K562 (cell line): ENCODE measurements at regions not wholly inside any gene's neighbourhood (a gene's known extent, or its start where the extent isn't known, plus 50 kb on each side); places are given as distances from the start of the nearest gene placed in this dataset.

Experiments used
- ATAC-seq: fragments of 200-7000 bp; cut with Tn5 transposase; 3 replicates; pipeline ENCODE4 v1.9.1; 2020; ENCODE audit warnings: moderate library complexity
- BruUV-seq: library from RNA; stranded (reverse); fragments of 400-500 nt; replicated peaks from 2 replicates; lab custom pipeline; 2021; lab: Mats Ljungman, UMichigan
- CTCF ChIA-PET: fragments of 300-600 bp; formaldehyde crosslinking; extraction: SDS; loops from one replicate; lab custom pipeline; 2021; ENCODE audit warnings: low intra/inter-chr PET ratio; lab: Yijun Ruan, JAX
- POLR2A ChIA-PET: fragments of 300-600, 350-650 bp; sonication (Branson Sonifier 250); formaldehyde crosslinking; extraction: SDS; loops from one replicate; lab custom pipeline; 2021; ENCODE audit warnings: antibody characterized with exemption, inconsistent platforms; lab: Yijun Ruan, JAX
- DNase-seq, 4 experiments: peaks; one replicate each; pipeline versions ENCODE4 v3.0.0 to v3.0.0-alpha.2; 2011 to 2018; ENCODE audit warnings: low spot score in 3 of 4, mixed read lengths in 3 of 4; ENCODE audit errors: extremely low read depth in 1 of 4
- FAIRE-seq: peaks from 2 replicates; lab custom pipeline; 2011; peaks lifted over from hg19 to GRCh38; lab: Jason Lieb, UNC
- H2AFZ ChIP-seq: 2 replicates; pipeline ENCODE4 v1.6.0; 2011; ENCODE audit warnings: low read depth, low read length, control low read depth, inconsistent platforms
- H3K27ac ChIP-seq: fragments of 200-600 bp; 3 replicates; pipeline ENCODE4 v1.8.0; 2011; ENCODE audit warnings: low read depth, mild to moderate bottlenecking, control low read depth, inconsistent platforms, low read length, moderate library complexity, mixed read lengths; ENCODE audit errors: extremely low read depth
- H3K27me3 ChIP-seq, 2 experiments: fragments of 300-600 bp in 1 of 2; 2 replicates in 1 of 2; 3 replicates in 1 of 2; pipeline versions ENCODE4 v1.6.0 to v1.8.0; 2011; ENCODE audit warnings: inconsistent platforms in 2 of 2, low read length in 2 of 2, mild to moderate bottlenecking in 1 of 2, mixed read lengths in 1 of 2, moderate library complexity in 1 of 2; ENCODE audit not compliant: control insufficient read depth in 2 of 2, insufficient read depth in 2 of 2
- H3K36me3 ChIP-seq: fragments of 300-600 bp; 3 replicates; pipeline ENCODE4 v1.8.0; 2011; ENCODE audit warnings: mild to moderate bottlenecking, low read length, inconsistent platforms; ENCODE audit not compliant: control insufficient read depth, insufficient read depth
- H3K4me1 ChIP-seq, 2 experiments: fragments of 200-600 bp in 1 of 2; replicated peaks in 1 of 2; 2 replicates in 1 of 2; 3 replicates in 1 of 2; pipeline versions ENCODE4 v1.5.1 to v1.8.0; 2011; ENCODE audit warnings: inconsistent platforms in 2 of 2, low read length in 2 of 2, mild to moderate bottlenecking in 1 of 2, mixed read lengths in 1 of 2, moderate library complexity in 1 of 2; ENCODE audit not compliant: control insufficient read depth in 2 of 2, insufficient read depth in 2 of 2
- H3K4me2 ChIP-seq: 2 replicates; pipeline ENCODE4 v1.6.1; 2011; ENCODE audit warnings: low read length, control low read depth, inconsistent platforms, mixed read lengths; ENCODE audit not compliant: insufficient read depth
- H3K4me3 ChIP-seq: fragments of 200-600 bp; sonication (generic), shearing (Covaris generic); 2 replicates; pipeline ENCODE4 v1.5.1; 2016; ENCODE audit warnings: control low read depth, inconsistent platforms
- H3K79me2 ChIP-seq: fragments of 200-600 bp; 3 replicates; pipeline ENCODE4 v1.8.0; 2011; ENCODE audit warnings: low read length, inconsistent platforms; ENCODE audit not compliant: control insufficient read depth, insufficient read depth
- H3K9ac ChIP-seq, 2 experiments: 2 replicates each; pipeline versions ENCODE4 v1.6.0 to v1.6.1; 2011; ENCODE audit warnings: low read depth in 2 of 2, low read length in 2 of 2, control low read depth in 1 of 2, inconsistent platforms in 1 of 2, mild to moderate bottlenecking in 1 of 2, mixed read lengths in 1 of 2; ENCODE audit not compliant: insufficient read depth in 1 of 2
- H3K9me1 ChIP-seq: one replicate; pipeline ENCODE4 v1.6.0; 2011; ENCODE audit warnings: inconsistent platforms, mild to moderate bottlenecking, low read length, moderate library complexity; ENCODE audit not compliant: control insufficient read depth, insufficient read depth
- H3K9me3 ChIP-seq: replicated peaks from 2 replicates; pipeline ENCODE4 v1.5.1; 2011; ENCODE audit warnings: low read depth, low read length, inconsistent platforms; ENCODE audit not compliant: control insufficient read depth, insufficient read depth
- H4K20me1 ChIP-seq: replicated peaks from 2 replicates; pipeline ENCODE4 v1.6.1; 2011; ENCODE audit warnings: low read length, inconsistent platforms, mixed read lengths; ENCODE audit not compliant: control insufficient read depth, insufficient read depth
- ATF7 ChIP-seq: fragments of 450-650 bp; IDR thresholded peaks from 2 replicates; pipeline ENCODE4 v1.7.1; 2014; ENCODE audit warnings: mild to moderate bottlenecking, moderate library complexity
- E2F8 ChIP-seq: fragments of 450-650 bp; IDR thresholded peaks from 2 replicates; pipeline ENCODE4 v1.7.1; 2018; ENCODE audit warnings: mild to moderate bottlenecking, low read depth; ENCODE audit not compliant: partially characterized antibody
- IRF2 ChIP-seq: sonication (generic); formaldehyde crosslinking; IDR thresholded peaks from 2 replicates; pipeline ENCODE4 v1.8.1; 2022; ENCODE audit warnings: mild to moderate bottlenecking, missing genetic modification reagents
- REST ChIP-seq, 2 experiments: fragments of 450-650 bp; formaldehyde crosslinking in 1 of 2; IDR thresholded peaks; 2 replicates each; pipeline versions ENCODE4 v1.4.0 to v1.6.1; 2014 to 2020; ENCODE audit warnings: mild to moderate bottlenecking in 2 of 2, borderline replicate concordance in 1 of 2, low read depth in 1 of 2
- SIN3A ChIP-seq, 2 experiments: fragments of 150-350 bp in 1 of 2; IDR thresholded peaks; 2 replicates each; pipeline ENCODE4 v1.6.1; 2011 to 2016; ENCODE audit warnings: borderline replicate concordance in 2 of 2, low read depth in 2 of 2, low read length in 2 of 2, mild to moderate bottlenecking in 2 of 2, moderate library complexity in 2 of 2; ENCODE audit not compliant: control insufficient read depth in 1 of 2
- STAG1 ChIP-seq: sonication (generic); formaldehyde crosslinking; IDR thresholded peaks from 2 replicates; pipeline ENCODE4 v1.5.0; 2020; ENCODE audit warnings: missing genetic modification reagents, borderline replicate concordance
- U2AF2 ChIP-seq: fragments of 200-400 bp; formaldehyde crosslinking; optimal IDR thresholded peaks from 2 replicates; pipeline ENCODE3; 2017; ENCODE audit warnings: low read depth, mild to moderate bottlenecking, low read length
- ZKSCAN1 ChIP-seq: fragments of 150-350 bp; IDR thresholded peaks from 2 replicates; pipeline ENCODE4 v1.6.1; 2016; ENCODE audit warnings: low read depth, low read length
- WGBS: fragments of 100-300 bp; shearing (Covaris generic); methylation state at CpG from one replicate; pipeline ENCODE4 v1.1.6; 2016; ENCODE audit warnings: low coverage, mixed read lengths; ENCODE audit not compliant: insufficient coverage; ENCODE audit errors: missing lambda C conversion rate; 5-methylcytosine and 5-hydroxymethylcytosine counted together
- in situ Hi-C: fragments of 300-500 bp; cut with MboI; formaldehyde crosslinking; loops from 4 replicates; pipeline ENCODE4 v1.15.0; 2018; ENCODE audit warnings: inconsistent platforms, mixed read lengths
- intact Hi-C: fragments of 100-400 bp; cut with micrococcal nuclease; formaldehyde crosslinking; loops from 2 replicates; pipeline ENCODE4 v1.14.2; 2022

GRCh38 chr12:30870491-30871265, 55.9 kb upstream of the TSPAN11 start:
- Histone ChIP-seq H3K79me2 (no peaks in the 10 kb centered on the region), H3K36me3 (no peaks in the 10 kb centered on the region), H3K4me1 (no peaks in the 10 kb centered on the region), H3K9me3 (no peaks in the 10 kb centered on the region; the same call in 1 of the 2 replicates), H4K20me1 (no peaks in the 10 kb centered on the region), H3K9me1 (no peaks in the 10 kb centered on the region), H3K9ac (no peak overlapping the region), H3K27me3 (peaks cover 0 to 5% of the 10 kb centered on the region in 2 experiments; a peak in 2 of 5 replicates), H2AFZ (no peak overlapping the region), H3K27ac (no peak overlapping the region), H3K4me3 (no peak overlapping the region), H3K4me2 (no peak overlapping the region)
- intact Hi-C loops = no loop called here
- no peak for ATAC-seq
- WGBS = 1% methylated on average over 7 of the region's 7 CpGs
- DNase-seq = no peak
- ChIA-PET CTCF (no interaction called here), POLR2A (no interaction called here)
- in situ Hi-C loops = no loop called here
- FAIRE-seq = no peak
- no TSS peak for BruUV-seq
- TF ChIP-seq IRF2 (CRISPR knock-in tag) = no peak
- no peak for TF ChIP-seq E2F8
- no peak for TF ChIP-seq REST (IDR thresholded peaks at IDR 0.05; ENCODE audit: borderline replicate concordance)
- TF ChIP-seq REST (CRISPR knock-in tag; IDR thresholded peaks at IDR 0.05; ENCODE audit: low read depth) = no peak
- TF ChIP-seq SIN3A (IDR thresholded peaks at IDR 0.05; ENCODE audit: borderline replicate concordance in 2 of 2, control insufficient read depth in 1 of 2, low read depth in 2 of 2, low read length in 2 of 2) = no peak
- TF ChIP-seq ATF7 = no peak
- TF ChIP-seq U2AF2 = no peak
- 0 out of 2 replicates have a peak, but pooled peaks have one; percentile 48 for TF ChIP-seq ZKSCAN1
- TF ChIP-seq STAG1 (CRISPR knock-in tag) = no peak
